ENCODE measurements at regions not wholly inside any gene's neighbourhood (a gene's known extent, or its start where the extent isn't known, plus 50 kb on each side); places are given as distances from the start of the nearest gene placed in this dataset.

GRCh38 chr2:101623031-101623521 lies 74.4 kb upstream of the MAP4K4 start:
- H3K27me3 Mint-ChIP-seq, result no peaks in the 10 kb centered on the region
- POLR2A ChIA-PET, result no interaction called here
- H3K36me3 Mint-ChIP-seq, result no peaks in the 10 kb centered on the region
- peaks cover 21 to 60% (median 32%) of the 10 kb centered on the region in 4 donors for H3K4me1 Mint-ChIP-seq
- peak in 3 of 10 donors; percentile 22 to 51 (median 45) for DNase-seq
- peaks cover 0 to 2% (median 0%) of the 10 kb centered on the region in 9 donors for H3K9me3 Mint-ChIP-seq
- peak overlapping the region; percentile 7 to 82 (median 76) for H3K27ac Mint-ChIP-seq
- ATAC-seq, result peak; percentile 82 to 97
- H3K4me3 Mint-ChIP-seq, result peak overlapping the region; percentile 11 to 63 (median 56)

- POLR2A ChIA-PET, result no interaction called here
- H3K4me1 Mint-ChIP-seq, result peaks cover 18 to 60% (median 32%) of the 10 kb centered on the region in 4 donors
- no peaks in the 10 kb centered on the region for H3K36me3 Mint-ChIP-seq
- DNase-seq (no peak), ATAC-seq (peak; percentile 16 to 23)
- H3K27ac Mint-ChIP-seq, result peak overlapping the region; percentile 7 to 86 (median 77)
- no peaks in the 10 kb centered on the region for H3K27me3 Mint-ChIP-seq
- no peaks in the 10 kb centered on the region for H3K9me3 Mint-ChIP-seq
- peak overlapping the region in 8 of 10 donors; percentile 40 to 63 (median 58) for H3K4me3 Mint-ChIP-seq
Observed at GRCh38 chr2:101622210-101623030, 75.1 kb upstream of the MAP4K4 start.

DNA sequence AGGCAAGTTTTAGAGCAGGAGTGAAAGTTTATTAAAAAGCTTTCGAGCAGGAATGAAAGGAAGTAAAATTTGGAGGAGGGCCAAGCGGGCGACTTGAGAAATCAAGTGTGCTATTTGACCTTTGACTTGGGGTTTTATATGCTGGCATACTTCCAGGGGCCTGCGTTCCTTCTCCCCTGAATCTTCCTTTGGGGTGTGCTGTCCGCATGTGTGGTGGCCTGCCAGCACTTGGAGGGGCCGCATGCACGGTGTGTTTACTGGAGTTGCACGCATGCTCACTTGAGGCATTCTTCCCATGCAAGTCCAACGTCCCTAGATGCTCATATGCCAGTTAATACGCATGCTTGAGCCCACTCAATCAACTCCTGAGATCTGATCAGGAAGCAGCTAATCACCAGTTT lies 78.3 kb upstream of the MAP4K4 start:
- no peaks in the 10 kb centered on the region for H3K27me3 Mint-ChIP-seq
- no peaks in the 10 kb centered on the region for H3K9me3 Mint-ChIP-seq
- POLR2A ChIA-PET, result no interaction called here
- no peaks in the 10 kb centered on the region for H3K36me3 Mint-ChIP-seq
- H3K27ac Mint-ChIP-seq, result no peak overlapping the region
- ATAC-seq (no peak), DNase-seq (no peak)
- H3K4me1 Mint-ChIP-seq, result peaks cover 13 to 52% (median 31%) of the 10 kb centered on the region in 4 donors
- H3K4me3 Mint-ChIP-seq, result no peak overlapping the region

- Mint-ChIP-seq H3K4me1 (peaks cover 6 to 39% (median 19%) of the 10 kb centered on the region in 4 donors), H3K4me3 (no peak overlapping the region), H3K27me3 (no peaks in the 10 kb centered on the region), H3K27ac (no peak overlapping the region), H3K9me3 (no peaks in the 10 kb centered on the region), H3K36me3 (no peaks in the 10 kb centered on the region)
- POLR2A ChIA-PET, result no interaction called here
- ATAC-seq (no peak), DNase-seq (no peak)
Observed at GRCh38 chr2:101617796-101618195, 79.7 kb upstream of the MAP4K4 start.

GRCh38 chr2:101617188-101617587 lies 80.3 kb upstream of the MAP4K4 start:
- ATAC-seq, result no peak
- Mint-ChIP-seq H3K9me3 (no peaks in the 10 kb centered on the region), H3K27ac (no peak overlapping the region), H3K36me3 (no peaks in the 10 kb centered on the region), H3K27me3 (no peaks in the 10 kb centered on the region), H3K4me1 (peaks cover 4 to 33% (median 14%) of the 10 kb centered on the region in 4 donors), H3K4me3 (no peak overlapping the region)
- POLR2A ChIA-PET, result no interaction called here
- no peak for DNase-seq

- Mint-ChIP-seq H3K4me1 (peaks cover 0 to 19% (median 7%) of the 10 kb centered on the region in 4 donors), H3K9me3 (no peaks in the 10 kb centered on the region), H3K4me3 (no peak overlapping the region), H3K27ac (peak overlapping the region in 2 of 10 donors; percentile 9 to 21), H3K27me3 (no peaks in the 10 kb centered on the region), H3K36me3 (no peaks in the 10 kb centered on the region)
- ATAC-seq (no peak), DNase-seq (no peak)
- POLR2A ChIA-PET, result interaction anchor here (1.0 kb wide), 1 partner anchor 11 kb away, joined by 3 read pairs; no protein-coding TSS in a partner anchor
Observed at GRCh38 chr2:101614127-101614759, 83.3 kb upstream of the MAP4K4 start.

GRCh38 chr2:101613056-101613704 lies 84.3 kb upstream of the MAP4K4 start:
- no peaks in the 10 kb centered on the region for H3K36me3 Mint-ChIP-seq
- no peak overlapping the region for H3K27ac Mint-ChIP-seq
- peaks cover 0 to 6% (median 0%) of the 10 kb centered on the region in 9 donors for H3K9me3 Mint-ChIP-seq
- ATAC-seq (no peak), DNase-seq (no peak)
- H3K4me1 Mint-ChIP-seq, result peaks cover 0 to 13% (median 2%) of the 10 kb centered on the region in 4 donors
- H3K27me3 Mint-ChIP-seq, result peaks cover 0 to 2% (median 0%) of the 10 kb centered on the region in 5 donors
- no peak overlapping the region for H3K4me3 Mint-ChIP-seq
- POLR2A ChIA-PET, result interaction anchor here (0.6 kb wide), 1 partner anchor 58 kb away, joined by 3 read pairs; no protein-coding TSS in a partner anchor

DNA sequence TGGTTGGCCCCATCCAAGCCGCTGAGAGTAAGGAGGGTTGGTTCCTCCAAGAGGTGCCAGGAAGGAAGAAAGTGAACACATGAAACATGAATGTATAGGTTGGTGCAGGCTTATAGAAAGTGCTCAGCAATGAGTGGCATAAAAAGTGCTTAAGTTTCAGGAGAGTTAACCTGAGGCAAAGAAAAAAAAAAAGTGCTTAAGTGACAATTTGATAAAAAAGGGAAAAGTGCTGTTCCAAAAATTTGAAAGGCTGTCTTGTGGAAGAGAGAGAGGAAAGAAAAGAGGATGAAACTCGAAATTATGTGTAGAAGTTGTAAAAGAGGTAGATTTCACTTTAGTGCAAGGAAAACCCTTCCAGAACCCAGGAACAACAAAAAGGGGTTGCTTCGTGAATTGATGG lies 85.5 kb upstream of the MAP4K4 start:
- DNase-seq, result no peak
- no peak overlapping the region for H3K4me3 Mint-ChIP-seq
- H3K27ac Mint-ChIP-seq, result no peak overlapping the region
- no peaks in the 10 kb centered on the region for H3K36me3 Mint-ChIP-seq
- ATAC-seq, result no peak
- peaks cover 2 to 12% (median 5%) of the 10 kb centered on the region in 4 donors for H3K4me1 Mint-ChIP-seq
- peaks cover 0 to 6% (median 0%) of the 10 kb centered on the region in 9 donors for H3K9me3 Mint-ChIP-seq
- POLR2A ChIA-PET, result no interaction called here
- H3K27me3 Mint-ChIP-seq, result peaks cover 0 to 2% (median 0%) of the 10 kb centered on the region in 5 donors

DNA sequence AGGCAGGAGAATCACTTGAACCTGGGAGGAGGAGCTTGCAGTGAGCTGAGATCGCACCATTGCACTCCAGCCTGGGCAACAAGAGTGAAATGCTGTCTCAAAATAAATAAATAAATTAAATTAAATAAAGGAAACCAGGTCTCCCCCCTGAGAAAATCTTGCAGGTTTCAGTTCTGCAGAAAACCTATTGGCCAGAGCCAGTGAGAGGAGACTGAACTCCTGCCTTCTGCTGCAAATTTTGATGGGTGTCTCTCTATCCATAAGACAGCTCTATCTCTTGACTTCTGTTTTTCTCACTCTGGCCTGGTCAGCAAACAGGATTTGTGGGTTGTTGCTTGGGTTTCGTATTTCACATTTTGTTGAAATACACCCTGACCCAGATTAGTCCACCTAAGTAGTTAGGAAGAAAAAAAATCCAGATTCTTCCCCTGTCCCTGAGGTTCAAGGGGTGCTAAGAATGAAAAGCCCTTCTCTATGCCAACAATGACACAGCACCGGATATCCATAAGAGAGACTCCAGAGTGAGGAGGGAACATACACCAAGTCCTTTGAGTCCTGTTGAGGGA lies 86.7 kb upstream of the MAP4K4 start:
- H3K27me3 Mint-ChIP-seq, result peaks cover 0 to 2% (median 0%) of the 10 kb centered on the region in 5 donors
- ATAC-seq (no peak), DNase-seq (no peak)
- H3K4me1 Mint-ChIP-seq, result peaks cover 2 to 10% (median 6%) of the 10 kb centered on the region in 4 donors
- H3K9me3 Mint-ChIP-seq, result peaks cover 0 to 8% (median 2%) of the 10 kb centered on the region in 9 donors
- no peaks in the 10 kb centered on the region for H3K36me3 Mint-ChIP-seq
- POLR2A ChIA-PET, result interaction anchor here (0.5 kb wide), 1 partner anchor 14 kb away, joined by 3 read pairs; no protein-coding TSS in a partner anchor
- no peak overlapping the region for H3K27ac Mint-ChIP-seq
- no peak overlapping the region for H3K4me3 Mint-ChIP-seq

GRCh38 chr2:101609433-101609832 lies 88.1 kb upstream of the MAP4K4 start:
- ATAC-seq (no peak), DNase-seq (no peak)
- H3K36me3 Mint-ChIP-seq, result no peaks in the 10 kb centered on the region
- peaks cover 0 to 2% (median 0%) of the 10 kb centered on the region in 5 donors for H3K27me3 Mint-ChIP-seq
- H3K4me1 Mint-ChIP-seq, result peaks cover 2 to 10% (median 6%) of the 10 kb centered on the region in 4 donors
- POLR2A ChIA-PET, result interaction anchor here (1.0 kb wide), 1 partner anchor 36 kb away, joined by 4 read pairs; no protein-coding TSS in a partner anchor
- H3K27ac Mint-ChIP-seq, result no peak overlapping the region
- H3K9me3 Mint-ChIP-seq, result peaks cover 0 to 8% (median 4%) of the 10 kb centered on the region in 9 donors
- no peak overlapping the region for H3K4me3 Mint-ChIP-seq

DNA sequence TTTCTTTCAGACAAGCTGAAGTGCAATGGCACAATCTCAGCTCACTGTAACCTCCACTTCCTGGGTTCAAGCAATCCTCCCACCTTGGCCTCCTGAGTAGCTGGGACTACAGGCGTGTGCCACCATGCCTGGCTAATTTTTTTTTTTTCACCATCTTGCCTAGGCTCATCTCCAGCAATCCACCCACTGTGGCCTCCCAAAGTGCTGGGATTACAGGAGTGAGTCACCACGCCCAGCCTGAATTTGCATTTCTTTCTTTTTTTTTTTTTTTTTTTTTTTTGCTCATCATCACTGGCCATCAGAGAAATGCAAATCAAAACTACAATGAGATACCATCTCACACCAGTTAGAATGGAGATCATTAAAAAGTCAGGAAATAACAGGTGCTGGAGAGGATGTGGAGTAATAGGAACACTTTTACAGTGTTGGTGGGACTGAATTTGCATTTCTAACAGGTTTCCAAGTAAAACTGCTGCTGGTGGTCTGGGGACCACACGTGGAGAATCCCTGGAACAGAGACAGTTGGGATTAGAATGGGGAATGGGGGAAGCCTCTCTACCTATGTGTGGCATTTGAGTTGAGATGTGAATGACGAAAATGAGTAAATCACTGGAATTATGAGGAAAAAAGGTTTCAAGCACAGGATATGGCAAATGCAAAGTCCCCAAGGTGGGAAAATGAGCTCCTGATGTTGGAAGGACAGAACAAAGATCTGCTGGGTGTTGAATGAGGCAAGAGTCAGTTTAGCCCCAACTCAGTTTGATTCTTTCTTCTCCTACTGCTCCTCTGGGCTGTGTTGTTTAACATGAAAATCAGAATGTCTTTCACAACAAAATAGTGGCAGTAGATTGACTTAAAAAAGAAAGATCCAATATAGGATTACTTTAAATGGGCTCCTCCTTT lies 88.8 kb upstream of the MAP4K4 start:
- no peak overlapping the region for H3K4me3 Mint-ChIP-seq
- POLR2A ChIA-PET, result interaction anchor here (1.0 kb wide), 1 partner anchor 36 kb away, joined by 4 read pairs; no protein-coding TSS in a partner anchor
- peaks cover 2 to 10% (median 6%) of the 10 kb centered on the region in 4 donors for H3K4me1 Mint-ChIP-seq
- ATAC-seq, result no peak
- H3K9me3 Mint-ChIP-seq, result peaks cover 0 to 8% (median 4%) of the 10 kb centered on the region in 9 donors
- peaks cover 0 to 2% (median 0%) of the 10 kb centered on the region in 5 donors for H3K27me3 Mint-ChIP-seq
- H3K36me3 Mint-ChIP-seq, result no peaks in the 10 kb centered on the region
- peak overlapping the region in 2 of 10 donors; percentile 32 to 63 for H3K27ac Mint-ChIP-seq
- DNase-seq, result no peak
